C4-2B (cell line): ENCODE measurements at regions not wholly inside any gene's neighbourhood (a gene's known extent, or its start where the extent isn't known, plus 50 kb on each side); places are given as distances from the start of the nearest gene placed in this dataset.

Experiments
- ZFX ChIP-seq: fragments of 450-650 bp; IDR thresholded peaks from 2 replicates; pipeline ENCODE4 v1.6.1; 2017
- TF ChIP-seq, protein P1 (sequence below): fragments of 450-650 bp; conservative IDR thresholded peaks from 2 replicates; pipeline ENCODE4 v1.5.1; 2017; ENCODE audit warnings: mild to moderate bottlenecking

DNA sequence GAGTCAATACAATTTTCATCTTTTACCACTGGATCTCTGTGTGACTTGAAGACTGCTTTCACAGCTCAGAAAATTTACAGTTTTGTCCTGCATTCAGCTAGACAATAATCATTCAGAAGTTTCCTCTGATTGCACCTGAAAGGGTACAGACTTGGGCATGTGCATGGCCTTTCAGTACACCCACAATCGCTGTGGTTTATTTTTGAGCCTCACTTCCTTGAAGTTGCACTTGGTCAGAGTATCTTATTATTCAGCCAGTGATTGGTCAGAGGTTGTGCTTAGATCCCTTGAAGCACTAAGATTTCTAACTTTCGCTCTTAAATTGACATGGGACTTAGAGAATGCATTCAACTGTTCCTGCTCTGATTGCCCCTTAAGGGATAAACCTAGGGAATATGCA is 508.2 kb downstream of the FAM181B start:
- TF ChIP-seq, protein P1, sequence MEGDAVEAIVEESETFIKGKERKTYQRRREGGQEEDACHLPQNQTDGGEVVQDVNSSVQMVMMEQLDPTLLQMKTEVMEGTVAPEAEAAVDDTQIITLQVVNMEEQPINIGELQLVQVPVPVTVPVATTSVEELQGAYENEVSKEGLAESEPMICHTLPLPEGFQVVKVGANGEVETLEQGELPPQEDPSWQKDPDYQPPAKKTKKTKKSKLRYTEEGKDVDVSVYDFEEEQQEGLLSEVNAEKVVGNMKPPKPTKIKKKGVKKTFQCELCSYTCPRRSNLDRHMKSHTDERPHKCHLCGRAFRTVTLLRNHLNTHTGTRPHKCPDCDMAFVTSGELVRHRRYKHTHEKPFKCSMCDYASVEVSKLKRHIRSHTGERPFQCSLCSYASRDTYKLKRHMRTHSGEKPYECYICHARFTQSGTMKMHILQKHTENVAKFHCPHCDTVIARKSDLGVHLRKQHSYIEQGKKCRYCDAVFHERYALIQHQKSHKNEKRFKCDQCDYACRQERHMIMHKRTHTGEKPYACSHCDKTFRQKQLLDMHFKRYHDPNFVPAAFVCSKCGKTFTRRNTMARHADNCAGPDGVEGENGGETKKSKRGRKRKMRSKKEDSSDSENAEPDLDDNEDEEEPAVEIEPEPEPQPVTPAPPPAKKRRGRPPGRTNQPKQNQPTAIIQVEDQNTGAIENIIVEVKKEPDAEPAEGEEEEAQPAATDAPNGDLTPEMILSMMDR = no peak
- no peak for TF ChIP-seq ZFX
